ENCODE measurements at regions not wholly inside any gene's neighbourhood (a gene's known extent, or its start where the extent isn't known, plus 50 kb on each side); places are given as distances from the start of the nearest gene placed in this dataset.
A peak's percentile ranks its signal among the peaks of the same experiment; 100 is the strongest.

DNA sequence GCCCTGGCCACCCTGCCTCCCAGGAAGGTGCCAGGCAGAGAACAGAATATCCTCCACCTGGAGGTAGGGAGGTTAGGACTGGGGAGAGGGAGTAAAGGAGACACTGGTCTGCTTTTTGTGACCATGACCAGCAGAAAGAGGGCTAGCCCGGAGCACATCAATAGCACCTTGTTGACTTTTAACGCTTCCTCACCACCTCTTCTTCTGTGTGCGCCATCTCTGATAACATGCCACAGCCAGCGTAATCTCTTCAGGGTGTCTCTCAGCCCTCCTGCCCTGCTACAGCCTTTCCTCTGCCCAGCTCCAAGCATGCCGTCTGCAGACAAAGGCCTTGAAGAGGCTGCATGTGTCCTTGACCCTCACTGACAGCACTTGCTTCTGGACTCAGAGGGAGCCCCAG, 50.9 kb upstream of the GJA5 start:
- no peak overlapping the region for H3K18ac ChIP-seq (ENCODE audit: low read depth in 1 of 2, low read length in 2 of 2)
- H2BK120ac ChIP-seq (ENCODE audit: low read depth, low read length): no peak overlapping the region
- H3K4me2 ChIP-seq (ENCODE audit: low read length, poor library complexity, severe bottlenecking): no peak overlapping the region
- no peak overlapping the region for H3K27ac ChIP-seq (ENCODE audit: low read length, poor library complexity, severe bottlenecking)
- no peak overlapping the region for H4K8ac ChIP-seq (ENCODE audit: low read length)
- H2BK15ac ChIP-seq (ENCODE audit: low read depth, poor library complexity, severe bottlenecking): no peak overlapping the region
- H3K9ac ChIP-seq (ENCODE audit: low read length): no peak overlapping the region
- no peak overlapping the region for H3K4me3 ChIP-seq (ENCODE audit: insufficient read depth in 1 of 2, low read depth in 1 of 2, low read length in 2 of 2)
- no peaks in the 10 kb centered on the region for H3K36me3 ChIP-seq (ENCODE audit: control insufficient read depth in 1 of 2, insufficient read depth in 2 of 2, low read depth in 1 of 2, low read length in 2 of 2)
- peaks cover 0 to 20% of the 10 kb centered on the region in 2 experiments for H3K27me3 ChIP-seq (ENCODE audit: control insufficient read depth in 1 of 2, insufficient read depth in 1 of 2, low read length in 2 of 2)
- no peak overlapping the region for H3K23ac ChIP-seq (ENCODE audit: low read length in 2 of 2)
- H3K4me1 ChIP-seq (ENCODE audit: control insufficient read depth, insufficient read depth, low read depth, low read length): no peaks in the 10 kb centered on the region
- no peak overlapping the region for H2BK12ac ChIP-seq (ENCODE audit: low read length in 2 of 2)
- H2AK5ac ChIP-seq (ENCODE audit: low read length, severe bottlenecking): no peak overlapping the region
- no peak overlapping the region for H4K91ac ChIP-seq (ENCODE audit: low read length)
- H3K79me1 ChIP-seq (replicated peaks; ENCODE audit: low read length, poor library complexity, severe bottlenecking): no peaks in the 10 kb centered on the region
- no peak for DNase-seq
- H3K9me3 ChIP-seq (ENCODE audit: control insufficient read depth, low read length): no peaks in the 10 kb centered on the region
- H3K4ac ChIP-seq (ENCODE audit: low read depth in 1 of 2, low read length in 2 of 2): no peak overlapping the region
- WGBS: 85% methylated on average over 5 of the region's 5 CpGs
- H2BK5ac ChIP-seq (ENCODE audit: low read depth, low read length, poor library complexity, severe bottlenecking): no peak overlapping the region
- no peak overlapping the region for H3K14ac ChIP-seq (ENCODE audit: low read length in 2 of 2)
- no peak overlapping the region for H2AFZ ChIP-seq (ENCODE audit: low read depth, low read length)

DNA sequence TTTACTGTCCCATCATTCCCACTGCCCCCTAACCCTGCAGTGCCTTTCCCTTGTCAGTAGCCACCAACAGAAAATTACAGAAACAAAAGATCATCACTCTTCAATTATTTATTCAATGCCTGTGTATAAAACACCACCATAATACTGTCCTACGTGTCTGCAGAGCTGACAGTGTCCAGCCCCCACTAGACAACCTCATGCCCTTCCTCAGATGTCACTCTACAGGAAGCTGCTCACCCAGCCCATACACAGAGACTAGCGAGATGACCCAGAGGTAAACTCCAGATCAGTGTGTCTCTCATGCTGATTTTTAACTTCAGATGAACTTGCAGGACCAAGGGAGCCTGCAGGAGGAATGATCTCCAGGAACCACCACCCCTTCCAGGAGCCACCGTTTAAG, 51.3 kb upstream of the GJA5 start:
- WGBS: 51% methylated on average over 3 of the region's 3 CpGs
- Histone ChIP-seq H3K4me3 (ENCODE audit: insufficient read depth in 1 of 2, low read depth in 1 of 2, low read length in 2 of 2) (no peak overlapping the region), H3K36me3 (ENCODE audit: control insufficient read depth in 1 of 2, insufficient read depth in 2 of 2, low read depth in 1 of 2, low read length in 2 of 2) (no peaks in the 10 kb centered on the region), H2BK120ac (ENCODE audit: low read depth, low read length) (no peak overlapping the region), H3K4me2 (ENCODE audit: low read length, poor library complexity, severe bottlenecking) (no peak overlapping the region), H4K91ac (ENCODE audit: low read length) (no peak overlapping the region), H4K8ac (ENCODE audit: low read length) (no peak overlapping the region), H3K9ac (ENCODE audit: low read length) (no peak overlapping the region), H3K4me1 (ENCODE audit: control insufficient read depth, insufficient read depth, low read depth, low read length) (no peaks in the 10 kb centered on the region), H3K18ac (ENCODE audit: low read depth in 1 of 2, low read length in 2 of 2) (no peak overlapping the region), H2BK5ac (ENCODE audit: low read depth, low read length, poor library complexity, severe bottlenecking) (no peak overlapping the region), H3K79me1 (replicated peaks; ENCODE audit: low read length, poor library complexity, severe bottlenecking) (no peaks in the 10 kb centered on the region), H2BK12ac (ENCODE audit: low read length in 2 of 2) (no peak overlapping the region), H3K27ac (ENCODE audit: low read length, poor library complexity, severe bottlenecking) (no peak overlapping the region), H3K4ac (ENCODE audit: low read depth in 1 of 2, low read length in 2 of 2) (no peak overlapping the region), H3K23ac (ENCODE audit: low read length in 2 of 2) (no peak overlapping the region), H2BK15ac (ENCODE audit: low read depth, poor library complexity, severe bottlenecking) (no peak overlapping the region), H3K14ac (ENCODE audit: low read length in 2 of 2) (no peak overlapping the region), H3K27me3 (ENCODE audit: control insufficient read depth in 1 of 2, insufficient read depth in 1 of 2, low read length in 2 of 2) (peaks cover 0 to 20% of the 10 kb centered on the region in 2 experiments), H2AK5ac (ENCODE audit: low read length, severe bottlenecking) (no peak overlapping the region), H2AFZ (ENCODE audit: low read depth, low read length) (no peak overlapping the region), H3K9me3 (ENCODE audit: control insufficient read depth, low read length) (no peaks in the 10 kb centered on the region)
- DNase-seq: no peak

DNA sequence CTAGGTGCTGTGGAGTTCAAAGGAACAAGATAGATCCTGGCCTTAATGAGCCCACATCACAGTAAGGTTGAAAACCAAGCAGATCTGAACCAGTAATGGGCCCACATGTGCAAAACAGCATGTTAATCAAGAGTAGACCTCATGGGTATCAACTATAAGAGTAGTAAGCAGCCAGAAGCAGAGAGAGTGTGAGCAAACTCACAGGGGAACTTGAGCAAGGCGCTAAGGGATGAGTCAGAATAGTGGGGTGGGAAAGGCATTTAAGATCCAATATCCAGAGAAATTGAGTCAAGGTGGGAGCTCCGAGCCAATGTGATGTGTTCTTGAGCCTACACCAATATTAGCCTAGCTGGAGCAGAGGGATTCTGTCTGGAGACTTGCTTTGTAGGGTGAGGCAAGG, 52.4 kb upstream of the GJA5 start:
- Histone ChIP-seq H3K4me3 (ENCODE audit: insufficient read depth in 1 of 2, low read depth in 1 of 2, low read length in 2 of 2) (no peak overlapping the region), H2BK120ac (ENCODE audit: low read depth, low read length) (no peak overlapping the region), H3K4me2 (ENCODE audit: low read length, poor library complexity, severe bottlenecking) (no peak overlapping the region), H3K79me1 (replicated peaks; ENCODE audit: low read length, poor library complexity, severe bottlenecking) (no peaks in the 10 kb centered on the region), H2BK5ac (ENCODE audit: low read depth, low read length, poor library complexity, severe bottlenecking) (no peak overlapping the region), H3K4me1 (ENCODE audit: control insufficient read depth, insufficient read depth, low read depth, low read length) (no peaks in the 10 kb centered on the region), H4K91ac (ENCODE audit: low read length) (no peak overlapping the region), H3K36me3 (ENCODE audit: control insufficient read depth in 1 of 2, insufficient read depth in 2 of 2, low read depth in 1 of 2, low read length in 2 of 2) (no peaks in the 10 kb centered on the region), H3K9ac (ENCODE audit: low read length) (no peak overlapping the region), H3K23ac (ENCODE audit: low read length in 2 of 2) (no peak overlapping the region), H2AK5ac (ENCODE audit: low read length, severe bottlenecking) (no peak overlapping the region), H3K18ac (ENCODE audit: low read depth in 1 of 2, low read length in 2 of 2) (no peak overlapping the region), H2BK12ac (ENCODE audit: low read length in 2 of 2) (no peak overlapping the region), H3K27ac (ENCODE audit: low read length, poor library complexity, severe bottlenecking) (no peak overlapping the region), H3K27me3 (ENCODE audit: control insufficient read depth in 1 of 2, insufficient read depth in 1 of 2, low read length in 2 of 2) (peaks cover 0 to 15% of the 10 kb centered on the region in 2 experiments), H3K14ac (ENCODE audit: low read length in 2 of 2) (no peak overlapping the region), H4K8ac (ENCODE audit: low read length) (no peak overlapping the region), H2AFZ (ENCODE audit: low read depth, low read length) (no peak overlapping the region), H3K4ac (ENCODE audit: low read depth in 1 of 2, low read length in 2 of 2) (no peak overlapping the region), H2BK15ac (ENCODE audit: low read depth, poor library complexity, severe bottlenecking) (no peak overlapping the region), H3K9me3 (ENCODE audit: control insufficient read depth, low read length) (no peaks in the 10 kb centered on the region)
- peak; percentile 17 for DNase-seq
- 75% methylated on average over 2 of the region's 2 CpGs for WGBS

- no peaks in the 10 kb centered on the region for H3K36me3 ChIP-seq (ENCODE audit: control insufficient read depth in 1 of 2, insufficient read depth in 2 of 2, low read depth in 1 of 2, low read length in 2 of 2)
- no peak overlapping the region for H3K27ac ChIP-seq (ENCODE audit: low read length, poor library complexity, severe bottlenecking)
- H2BK5ac ChIP-seq (ENCODE audit: low read depth, low read length, poor library complexity, severe bottlenecking): no peak overlapping the region
- H2AFZ ChIP-seq (ENCODE audit: low read depth, low read length): no peak overlapping the region
- H3K18ac ChIP-seq (ENCODE audit: low read depth in 1 of 2, low read length in 2 of 2): no peak overlapping the region
- 93% methylated on average over 2 of the region's 2 CpGs for WGBS
- H3K23ac ChIP-seq (ENCODE audit: low read length in 2 of 2): no peak overlapping the region
- DNase-seq: no peak
- no peak overlapping the region for H3K4me3 ChIP-seq (ENCODE audit: insufficient read depth in 1 of 2, low read depth in 1 of 2, low read length in 2 of 2)
- H4K91ac ChIP-seq (ENCODE audit: low read length): no peak overlapping the region
- H3K4me2 ChIP-seq (ENCODE audit: low read length, poor library complexity, severe bottlenecking): no peak overlapping the region
- H2AK5ac ChIP-seq (ENCODE audit: low read length, severe bottlenecking): no peak overlapping the region
- no peaks in the 10 kb centered on the region for H3K9me3 ChIP-seq (ENCODE audit: control insufficient read depth, low read length)
- peaks cover 0 to 15% of the 10 kb centered on the region in 2 experiments for H3K27me3 ChIP-seq (ENCODE audit: control insufficient read depth in 1 of 2, insufficient read depth in 1 of 2, low read length in 2 of 2)
- no peak overlapping the region for H2BK12ac ChIP-seq (ENCODE audit: low read length in 2 of 2)
- no peak overlapping the region for H3K9ac ChIP-seq (ENCODE audit: low read length)
- H2BK120ac ChIP-seq (ENCODE audit: low read depth, low read length): no peak overlapping the region
- H3K79me1 ChIP-seq (replicated peaks; ENCODE audit: low read length, poor library complexity, severe bottlenecking): no peaks in the 10 kb centered on the region
- H3K14ac ChIP-seq (ENCODE audit: low read length in 2 of 2): no peak overlapping the region
- no peaks in the 10 kb centered on the region for H3K4me1 ChIP-seq (ENCODE audit: control insufficient read depth, insufficient read depth, low read depth, low read length)
- no peak overlapping the region for H4K8ac ChIP-seq (ENCODE audit: low read length)
- no peak overlapping the region for H3K4ac ChIP-seq (ENCODE audit: low read depth in 1 of 2, low read length in 2 of 2)
- H2BK15ac ChIP-seq (ENCODE audit: low read depth, poor library complexity, severe bottlenecking): no peak overlapping the region
Measured at GRCh38 chr1:147815503-147815902, 55.1 kb upstream of the GJA5 start.
